CD4-positive, alpha-beta T cell treated with Interleukin-2 at 100 ng/mL for 4 hours (primary cell): ENCODE measurements at regions not wholly inside any gene's neighbourhood (a gene's known extent, or its start where the extent isn't known, plus 50 kb on each side); places are given as distances from the start of the nearest gene placed in this dataset.
"Not testable (repeated sequence)": the region's sequence is repeated elsewhere in the genome, so short reads cannot be mapped to it uniquely, and the experiment has no call there.

ENCODE experiments used
- DNase-seq: peaks from one replicate; pipeline ENCODE4 v3.0.0-alpha.2; 2020; ENCODE audit warnings: low spot score

- no peak for DNase-seq
Observed at GRCh38 chr22:22946131-22946530, 58.5 kb downstream of the IGLL5 start.

- DNase-seq, result no peak
Observed at GRCh38 chr22:22948651-22949571, 61.3 kb downstream of the IGLL5 start.

GRCh38 chr22:22949953-22950352 lies 62.3 kb downstream of the IGLL5 start:
- DNase-seq, result no peak

GRCh38 chr22:22951035-22951434 lies 63.4 kb downstream of the IGLL5 start:
- no peak for DNase-seq

- no peak for DNase-seq
Observed at GRCh38 chr22:22952531-22953280, 65.1 kb downstream of the IGLL5 start.

- no peak for DNase-seq
Observed at GRCh38 chr22:22953791-22954190, 66.2 kb downstream of the IGLL5 start.

- DNase-seq, result peak; percentile 20
Observed at GRCh38 chr22:22954656-22955055, 67.0 kb downstream of the IGLL5 start.

GRCh38 chr22:22955276-22955798 lies 67.7 kb downstream of the IGLL5 start:
- no peak for DNase-seq

- DNase-seq, result peak; percentile 77
Observed at GRCh38 chr22:22955866-22956535, 68.4 kb downstream of the IGLL5 start.

GRCh38 chr22:22957090-22957489 lies 69.5 kb downstream of the IGLL5 start:
- no peak for DNase-seq

- no peak for DNase-seq
Observed at GRCh38 chr22:22958621-22959020, 71.0 kb downstream of the IGLL5 start.

GRCh38 chr22:22959147-22959827 lies 71.7 kb downstream of the IGLL5 start:
- DNase-seq, result peak; percentile 76

- no peak for DNase-seq
Observed at GRCh38 chr22:22960307-22960706, 72.7 kb downstream of the IGLL5 start.

GRCh38 chr22:22961574-22961973 lies 74.0 kb downstream of the IGLL5 start:
- no peak for DNase-seq

- no peak for DNase-seq
Observed at GRCh38 chr22:22968366-22968765, 80.8 kb downstream of the IGLL5 start.

GRCh38 chr22:22972605-22973004 lies 85.0 kb downstream of the IGLL5 start:
- not testable (repeated sequence) for DNase-seq

- DNase-seq, result no peak
Observed at GRCh38 chr22:22973336-22973735, 85.7 kb downstream of the IGLL5 start.

GRCh38 chr22:22974156-22974555 lies 86.5 kb downstream of the IGLL5 start:
- DNase-seq, result no peak

- no peak for DNase-seq
Observed at GRCh38 chr22:22974795-22975580, 87.4 kb downstream of the IGLL5 start.

- DNase-seq, result no peak
Observed at GRCh38 chr22:22976033-22976922, 88.7 kb downstream of the IGLL5 start.
